ENCODE measurements at regions not wholly inside any gene's neighbourhood (a gene's known extent, or its start where the extent isn't known, plus 50 kb on each side); places are given as distances from the start of the nearest gene placed in this dataset.
A peak's percentile ranks its signal among the peaks of the same experiment; 100 is the strongest.
"Not testable (repeated sequence)": the region's sequence is repeated elsewhere in the genome, so short reads cannot be mapped to it uniquely, and the experiment has no call there.

GRCh38 chr5:117590944-117591343, 1016.3 kb upstream of the SEMA6A start:
- peak in 1 of 5 experiments; percentile 1 for DNase-seq

- DNase-seq, result no peak
These were observed 1014.0 kb upstream of the SEMA6A start for GRCh38 chr5:117588611-117589010.

GRCh38 chr5:117587111-117587510, 1012.5 kb upstream of the SEMA6A start:
- no peak for DNase-seq

GRCh38 chr5:117568622-117569021, 994.0 kb upstream of the SEMA6A start:
- no peak for DNase-seq

GRCh38 chr5:117568126-117568525, 993.5 kb upstream of the SEMA6A start:
- DNase-seq, result no peak

GRCh38 chr5:117562647-117563046, 988.0 kb upstream of the SEMA6A start:
- DNase-seq, result no peak

- DNase-seq, result no peak
These were observed 986.9 kb upstream of the SEMA6A start for GRCh38 chr5:117561531-117561930.

GRCh38 chr5:117559005-117559844, 984.6 kb upstream of the SEMA6A start:
- no peak for DNase-seq

- no peak for DNase-seq
These were observed 976.6 kb upstream of the SEMA6A start for GRCh38 chr5:117551236-117551635.

GRCh38 chr5:117547192-117547591, 972.6 kb upstream of the SEMA6A start:
- no peak for DNase-seq

GRCh38 chr5:117539692-117540091, 965.1 kb upstream of the SEMA6A start:
- DNase-seq, result no peak

GRCh38 chr5:117533792-117534191, 959.2 kb upstream of the SEMA6A start:
- no peak for DNase-seq

- not testable (repeated sequence) for DNase-seq
These were observed 958.5 kb upstream of the SEMA6A start for GRCh38 chr5:117533051-117533670.

- DNase-seq, result no peak
These were observed 945.4 kb upstream of the SEMA6A start for GRCh38 chr5:117519957-117520500.

GRCh38 chr5:117504305-117504704, 929.7 kb upstream of the SEMA6A start:
- no peak for DNase-seq

GRCh38 chr5:117497601-117498000, 923.0 kb upstream of the SEMA6A start:
- no peak for DNase-seq

- no peak for DNase-seq
These were observed 922.2 kb upstream of the SEMA6A start for GRCh38 chr5:117496801-117497200.

GRCh38 chr5:117494188-117494587, 919.6 kb upstream of the SEMA6A start:
- no peak for DNase-seq

GRCh38 chr5:117488976-117489500, 914.4 kb upstream of the SEMA6A start:
- DNase-seq, result no peak

- no peak for DNase-seq
These were observed 912.9 kb upstream of the SEMA6A start for GRCh38 chr5:117487556-117487955.

- no peak for DNase-seq
These were observed 912.3 kb upstream of the SEMA6A start for GRCh38 chr5:117486879-117487391.

GRCh38 chr5:117486261-117486660, 911.6 kb upstream of the SEMA6A start:
- no peak for DNase-seq

GRCh38 chr5:117475919-117476318, 901.3 kb upstream of the SEMA6A start:
- no peak for DNase-seq

- DNase-seq, result no peak
These were observed 898.5 kb upstream of the SEMA6A start for GRCh38 chr5:117473165-117473564.
